A172 (cell line): ENCODE measurements at regions not wholly inside any gene's neighbourhood (a gene's known extent, or its start where the extent isn't known, plus 50 kb on each side); places are given as distances from the start of the nearest gene placed in this dataset.
"Not testable (repeated sequence)": the region's sequence is repeated elsewhere in the genome, so short reads cannot be mapped to it uniquely, and the experiment has no call there.

ENCODE experiments used
- DNase-seq: peaks from one replicate; pipeline ENCODE4 v3.0.0-alpha.2; 2015; ENCODE audit warnings: low spot score

GRCh38 chr20:8990770-8991169, 78.1 kb upstream of the PLCB4 start:
- DNase-seq = no peak

GRCh38 chr20:8994045-8994444, 74.8 kb upstream of the PLCB4 start:
- no peak for DNase-seq

GRCh38 chr20:8995761-8996160, 73.1 kb upstream of the PLCB4 start:
- DNase-seq = no peak

GRCh38 chr20:8996817-8997512, 71.9 kb upstream of the PLCB4 start:
- no peak for DNase-seq

GRCh38 chr20:8997701-8998117, 71.2 kb upstream of the PLCB4 start:
- DNase-seq = no peak

- no peak for DNase-seq
Observed at GRCh38 chr20:9011121-9011520, 57.8 kb upstream of the PLCB4 start.

GRCh38 chr20:9015232-9015983, 53.5 kb upstream of the PLCB4 start:
- DNase-seq = not testable (repeated sequence)

- peak; percentile 84 for DNase-seq
Observed at GRCh38 chr20:9015984-9016324, 52.9 kb upstream of the PLCB4 start.

- DNase-seq = no peak
Observed at GRCh38 chr20:9018346-9018745, 50.5 kb upstream of the PLCB4 start.
